GM23248 (cell line): ENCODE measurements at regions not wholly inside any gene's neighbourhood (a gene's known extent, or its start where the extent isn't known, plus 50 kb on each side); places are given as distances from the start of the nearest gene placed in this dataset.

Source experiments
- EZH2 ChIP-seq: fragments of 200-600 bp; sonication (generic); IDR thresholded peaks from 2 replicates; pipeline ENCODE4 v1.6.1; 2018; ENCODE audit warnings: antibody characterized with exemption, mild to moderate bottlenecking; ENCODE audit not compliant: insufficient read depth, poor library complexity, severe bottlenecking
- EZH2phosphoT487 ChIP-seq: fragments of 200-600 bp; sonication (generic); IDR thresholded peaks from 2 replicates; pipeline ENCODE4 v1.6.1; 2018; ENCODE audit warnings: antibody characterized with exemption, moderate library complexity, mild to moderate bottlenecking, low read depth; ENCODE audit not compliant: insufficient read depth

- TF ChIP-seq EZH2 (no peak), EZH2phosphoT487 (no peak)
Measured at GRCh38 chrX:7264399-7264798, 116.4 kb upstream of the PUDP start.
